GM18868 (cell line): ENCODE measurements at regions not wholly inside any gene's neighbourhood (a gene's known extent, or its start where the extent isn't known, plus 50 kb on each side); places are given as distances from the start of the nearest gene placed in this dataset.

Experiments
- ATAC-seq: cut with Tn5 transposase; IDR thresholded peaks from one replicate; pipeline ENCODE4 v1.9.1; 2021; ENCODE audit warnings: mild to moderate bottlenecking, moderate library complexity; ENCODE audit not compliant: unreplicated experiment

GRCh38 chr14:101234244-101234937 lies 326.9 kb upstream of the DIO3 start:
- ATAC-seq = no peak

DNA sequence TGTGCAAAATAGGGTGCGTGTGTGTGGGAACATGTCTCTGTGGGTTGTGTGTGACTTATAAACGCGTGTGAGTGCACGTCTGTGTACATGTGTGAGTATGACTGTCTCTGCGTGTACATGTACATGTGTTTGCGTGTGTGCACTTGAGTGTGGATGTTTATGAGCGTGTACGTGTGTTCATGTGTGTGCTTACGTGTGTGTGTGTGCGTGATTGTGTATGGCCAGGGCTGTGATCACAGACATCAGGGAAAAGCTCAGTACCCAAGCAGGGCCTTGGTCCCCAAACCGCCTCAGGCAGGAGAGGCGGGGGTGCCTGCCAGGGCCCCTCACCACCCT lies 326.3 kb upstream of the DIO3 start:
- no peak for ATAC-seq

- no peak for ATAC-seq
Observed at GRCh38 chr14:101235335-101236103, 325.8 kb upstream of the DIO3 start.

- no peak for ATAC-seq
Observed at GRCh38 chr14:101236496-101237251, 324.6 kb upstream of the DIO3 start.

- no peak for ATAC-seq
Observed at GRCh38 chr14:101237252-101237616, 324.1 kb upstream of the DIO3 start.

DNA sequence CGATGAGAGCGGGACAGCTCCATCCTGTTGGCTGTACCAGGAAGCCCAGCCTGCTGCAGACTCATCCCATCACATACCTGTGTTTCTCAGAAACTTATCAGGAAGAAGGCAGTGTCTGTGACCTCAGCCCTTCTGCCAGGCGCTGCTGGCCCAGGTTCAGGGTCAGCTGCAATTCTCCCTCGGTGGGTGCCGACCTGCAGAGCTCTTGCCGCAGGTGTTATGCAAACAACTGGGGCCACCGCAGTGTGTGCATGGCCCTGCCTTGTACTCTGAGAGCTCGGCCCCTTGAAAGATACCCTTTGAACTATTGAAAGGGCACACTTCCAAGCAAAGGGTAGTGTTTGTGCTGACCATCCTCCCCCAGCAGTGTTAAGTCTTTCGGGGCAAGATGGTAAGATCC lies 322.2 kb upstream of the DIO3 start:
- no peak for ATAC-seq

DNA sequence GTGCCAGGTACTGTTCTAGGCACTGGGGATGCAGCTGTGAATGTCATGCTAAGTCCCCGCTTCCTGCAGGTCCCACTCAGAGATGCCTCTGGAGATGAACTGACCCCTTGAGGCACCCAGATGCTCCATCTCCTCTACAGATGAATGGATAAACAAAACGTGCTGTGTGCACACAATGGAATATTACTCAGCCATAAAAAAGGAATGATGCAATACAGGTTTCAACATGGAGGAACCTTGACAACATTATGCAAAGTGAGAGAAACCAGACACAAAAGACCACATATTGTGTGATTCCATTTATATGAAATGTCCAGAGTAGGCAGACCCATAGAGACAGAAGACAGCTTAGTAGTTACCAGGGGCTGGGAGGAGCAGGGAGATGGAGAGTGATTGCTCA lies 320.1 kb upstream of the DIO3 start:
- ATAC-seq = no peak

DNA sequence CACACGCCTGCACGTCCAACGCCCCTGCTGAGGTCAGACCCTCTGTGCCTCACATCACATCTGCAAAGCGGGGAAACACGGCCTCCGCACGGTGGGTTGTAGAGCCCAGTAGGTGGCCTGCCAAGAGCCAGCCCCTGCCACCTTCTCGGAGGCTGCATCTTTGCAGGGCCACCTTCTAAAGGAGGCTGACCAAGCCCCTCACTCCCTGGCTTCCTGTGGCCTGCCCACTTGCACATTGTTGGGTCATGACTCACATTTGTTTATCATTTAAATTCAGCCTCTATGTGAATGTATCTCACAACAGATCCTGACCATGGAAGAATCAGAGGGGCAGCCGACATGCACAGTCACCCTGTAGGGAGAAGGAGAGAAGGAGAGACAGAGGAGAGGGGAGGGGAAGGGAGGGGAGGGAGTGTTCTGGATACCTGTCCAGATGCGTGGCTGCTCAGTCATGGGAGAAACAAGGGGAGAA lies 319.5 kb upstream of the DIO3 start:
- ATAC-seq = no peak

GRCh38 chr14:101242442-101243385 lies 318.6 kb upstream of the DIO3 start:
- no peak for ATAC-seq

GRCh38 chr14:101243587-101244338 lies 317.5 kb upstream of the DIO3 start:
- no peak for ATAC-seq

DNA sequence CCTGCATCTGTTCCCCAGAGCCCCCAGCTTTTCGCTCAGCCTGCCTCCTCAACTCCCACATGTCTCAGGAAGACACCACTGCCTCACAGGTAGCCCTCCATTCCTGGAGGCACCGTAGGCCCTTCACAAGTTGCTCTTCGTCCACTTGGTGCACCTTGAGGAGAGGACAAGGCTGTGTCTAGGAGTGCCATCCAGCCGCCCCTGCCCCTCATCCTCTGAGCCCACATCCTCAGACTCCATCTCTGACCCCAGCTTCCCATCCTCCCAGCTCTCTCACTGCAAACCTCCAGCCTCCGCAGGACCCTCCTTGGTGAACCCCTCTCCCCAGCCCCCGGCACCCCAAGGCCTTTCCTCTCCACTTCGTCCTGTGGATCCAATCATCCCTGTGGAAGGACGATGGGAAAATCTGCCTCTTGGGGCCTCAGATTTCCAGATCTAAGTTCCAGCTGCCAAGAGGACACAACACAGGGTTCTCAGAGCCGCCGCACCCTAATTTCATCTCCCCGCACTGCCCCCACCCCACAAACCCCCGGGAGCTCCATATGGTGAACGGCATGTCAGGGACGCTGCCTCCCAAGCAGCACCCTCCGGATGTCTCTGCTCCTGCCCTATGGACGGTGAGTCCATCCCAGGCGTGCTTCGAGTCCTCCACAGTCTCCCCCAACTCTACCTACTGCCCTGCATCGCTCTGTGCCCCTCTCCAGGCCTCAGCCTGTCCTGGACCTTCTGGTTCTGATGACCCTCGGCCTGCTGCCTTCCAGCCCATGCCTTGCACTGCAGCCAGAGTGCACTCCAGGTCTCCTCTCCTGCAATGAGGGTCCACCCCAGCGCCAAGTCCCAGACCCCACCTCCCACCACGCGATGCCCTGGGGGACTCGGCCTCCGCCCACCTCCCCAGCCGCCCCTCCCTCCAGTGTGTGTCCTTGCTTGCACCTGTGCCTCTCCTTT lies 314.1 kb upstream of the DIO3 start:
- no peak for ATAC-seq

DNA sequence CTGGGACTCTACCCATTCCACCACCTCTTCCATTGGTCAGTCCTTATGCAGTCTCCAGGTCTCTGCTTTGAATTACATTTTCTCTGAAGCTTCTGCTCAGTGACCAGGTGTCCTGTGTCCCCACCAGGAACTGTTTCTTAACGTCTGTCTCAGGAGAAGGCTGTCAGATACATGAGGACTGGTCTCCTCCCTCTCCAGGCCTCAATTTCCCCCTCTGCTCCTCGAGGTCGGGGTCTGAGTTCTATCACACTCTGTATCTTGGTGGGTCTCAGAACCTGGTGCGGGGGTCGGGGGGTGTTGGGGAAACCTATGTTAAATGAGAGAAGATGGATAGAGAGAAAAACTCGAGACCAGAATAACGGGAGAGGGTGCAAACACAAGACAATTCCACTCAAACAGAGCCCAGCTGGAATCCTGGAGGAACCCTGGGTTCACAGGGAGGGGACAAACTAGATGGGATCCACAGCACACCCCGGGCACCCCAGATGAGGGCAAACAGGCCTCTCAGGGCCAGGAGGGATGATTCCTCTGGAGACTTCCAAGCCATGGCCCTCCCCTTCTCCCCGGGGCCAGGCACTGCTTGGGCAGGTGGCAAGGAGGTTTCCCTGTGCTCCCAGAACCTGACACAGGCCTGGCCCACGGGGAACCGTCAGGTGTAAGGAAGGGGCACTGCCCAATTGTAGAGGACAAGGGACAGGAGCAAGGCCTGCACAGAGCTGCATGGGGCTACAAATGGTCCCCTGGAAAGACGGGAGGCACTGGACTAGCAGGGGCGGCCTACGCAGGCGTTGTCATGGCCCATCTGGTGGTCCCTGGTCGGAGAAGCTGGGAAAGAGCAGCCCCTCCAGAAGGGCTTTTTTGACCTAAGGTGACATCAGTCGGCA lies 313.2 kb upstream of the DIO3 start:
- no peak for ATAC-seq

DNA sequence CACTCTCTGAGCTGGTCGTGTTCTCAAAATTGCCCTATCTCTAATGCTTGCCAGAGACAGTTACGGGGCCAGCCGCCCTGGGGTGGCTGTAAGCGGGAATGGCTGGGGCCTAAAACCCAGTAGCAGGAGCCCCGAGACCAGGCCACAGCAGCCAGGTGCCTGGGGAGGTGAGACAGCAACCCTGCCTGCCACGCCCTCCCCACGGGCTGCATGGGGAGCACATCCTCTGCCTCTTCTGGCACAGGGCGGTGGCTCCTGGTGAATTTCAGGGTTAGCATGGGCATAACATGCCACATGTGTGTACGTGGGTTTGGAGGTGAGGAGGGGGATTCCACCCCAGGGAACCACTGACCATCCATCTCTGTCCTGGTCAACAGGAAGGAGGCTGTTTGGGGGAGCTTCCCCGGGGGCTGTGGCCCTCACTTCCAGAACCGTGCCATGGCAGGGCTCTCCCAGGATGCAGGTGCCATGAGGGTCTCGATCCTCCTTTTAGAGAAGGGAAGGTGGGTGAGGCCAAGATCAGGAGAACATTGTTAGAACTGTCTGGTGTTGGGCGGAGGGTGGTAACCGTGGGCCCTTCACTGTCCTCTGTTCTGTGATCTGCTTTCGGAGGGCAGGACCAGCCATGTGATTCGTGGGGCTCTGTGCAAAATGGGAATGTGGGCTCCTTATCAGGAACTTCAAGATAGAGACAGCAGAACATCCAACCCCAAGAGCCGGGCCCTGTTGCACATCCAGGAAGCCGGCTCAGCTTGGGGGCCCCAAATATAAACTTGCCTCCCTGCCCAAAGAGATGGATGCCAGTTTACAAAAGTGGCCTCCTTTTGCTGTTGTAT lies 312.2 kb upstream of the DIO3 start:
- no peak for ATAC-seq

DNA sequence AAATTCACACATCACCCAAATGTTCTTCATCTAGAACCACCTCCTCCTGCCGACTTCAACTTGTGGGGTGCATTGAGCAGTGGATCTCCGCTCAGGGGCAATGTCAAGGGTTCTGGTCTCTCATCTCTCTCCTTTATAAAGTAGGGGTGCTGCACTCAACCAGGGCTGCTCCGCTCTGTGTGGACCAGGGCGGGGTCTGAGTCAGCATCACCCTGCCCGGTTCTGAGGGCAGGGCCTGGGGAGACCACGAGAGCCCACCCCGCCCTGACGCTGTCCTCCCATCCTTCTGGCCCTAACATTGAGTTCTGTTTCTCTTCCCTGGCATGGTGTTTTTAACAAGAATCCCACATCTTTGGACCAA lies 311.6 kb upstream of the DIO3 start:
- ATAC-seq = no peak

- no peak for ATAC-seq
Observed at GRCh38 chr14:101250336-101250947, 310.9 kb upstream of the DIO3 start.

GRCh38 chr14:101250948-101251811 lies 310.1 kb upstream of the DIO3 start:
- no peak for ATAC-seq
